Mucosa of descending colon (tissue), 3 donors: ENCODE measurements at regions not wholly inside any gene's neighbourhood (a gene's known extent, or its start where the extent isn't known, plus 50 kb on each side); places are given as distances from the start of the nearest gene placed in this dataset.

Source experiments
- ATAC-seq: fragments of 200-7000 bp; cut with Tn5 transposase; one replicate; pipeline ENCODE4 v1.9.1; 2020; ENCODE audit warnings: mild to moderate bottlenecking, moderate library complexity
- DNase-seq, 3 donors: peaks; one replicate each; pipeline ENCODE4 v3.0.0-alpha.2; 2020
- H3K36me3 ChIP-seq: fragments of 200-600 bp; one replicate; pipeline ENCODE4 v1.8.0; 2021; ENCODE audit warnings: low read depth, mild to moderate bottlenecking
- H3K4me1 ChIP-seq: fragments of 200-600 bp; one replicate; pipeline ENCODE4 v1.8.0; 2021; ENCODE audit warnings: low read depth, mild to moderate bottlenecking
- H3K4me3 ChIP-seq: fragments of 200-600 bp; one replicate; pipeline ENCODE4 v1.8.0; 2021; ENCODE audit warnings: mild to moderate bottlenecking
- H3K9me3 ChIP-seq: fragments of 200-600 bp; one replicate; pipeline ENCODE4 v1.8.0; 2021; ENCODE audit warnings: mild to moderate bottlenecking
- intact Hi-C, 2 donors: fragments of 100-400 bp; cut with DNase I in 1 of 2; cut with micrococcal nuclease in 1 of 2; formaldehyde crosslinking; loops; one replicate each; pipeline versions ENCODE4 v1.11.0 to v1.11.1; 2022; cut with DNase I, micrococcal nuclease
- TF ChIP-seq, protein P1 (sequence below): fragments of 200-600 bp; IDR thresholded peaks from one replicate; pipeline ENCODE4 v1.8.0; 2022; ENCODE audit warnings: antibody characterized with exemption, mild to moderate bottlenecking
- donor health status: DM: no; HTN: no; CAD: no; lungs with moderate emphysema.
- donor health status: DM: no; HTN: no; CAD: no.
- donor health status: DM: no; HTN: yes; CAD: no.

DNA sequence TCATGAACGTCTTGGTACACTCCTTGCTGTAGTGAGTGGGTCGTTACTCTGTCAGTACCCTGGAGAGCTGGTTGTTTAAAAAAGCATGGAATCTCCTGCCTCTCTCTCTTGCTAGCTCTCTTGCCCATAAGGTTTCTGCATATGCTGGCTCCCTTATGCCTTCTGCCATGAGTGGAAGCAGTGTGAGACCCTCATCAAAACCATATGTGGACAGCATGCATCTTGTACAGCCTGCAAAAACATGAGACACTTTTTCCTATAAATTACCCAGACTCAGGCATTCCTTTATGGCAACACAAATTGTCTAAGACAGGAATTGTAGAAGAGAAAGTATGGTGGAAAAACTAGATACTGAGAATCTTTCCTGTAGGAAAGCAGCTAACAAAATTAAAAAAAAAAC, 516.3 kb downstream of the SLITRK6 start:
- no peak for ATAC-seq
- intact Hi-C loops: no loop called here

DNA sequence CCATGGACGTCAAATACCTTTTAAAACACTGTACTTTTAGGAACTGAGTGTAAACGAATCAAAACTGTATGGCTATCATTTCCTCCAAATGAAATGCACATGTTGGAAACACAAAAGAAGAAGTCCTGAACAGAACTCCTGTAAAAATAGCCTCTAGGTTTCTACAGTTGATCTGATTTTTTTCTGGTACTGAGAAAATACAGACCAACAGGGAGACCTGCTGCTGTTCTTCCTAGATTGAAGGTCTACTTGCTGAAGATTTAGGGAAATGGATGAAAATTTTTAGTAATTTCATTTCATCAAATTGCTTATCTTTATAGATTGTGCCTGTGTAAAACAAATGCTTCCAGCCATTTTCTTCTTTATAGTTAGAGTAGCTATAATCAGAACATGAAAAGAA, 520.4 kb downstream of the SLITRK6 start:
- DNase-seq (no peak), ATAC-seq (no peak)
- H3K4me3 ChIP-seq: no peak overlapping the region
- no peaks in the 10 kb centered on the region for H3K9me3 ChIP-seq
- intact Hi-C loops: no loop called here
- TF ChIP-seq, protein P1, sequence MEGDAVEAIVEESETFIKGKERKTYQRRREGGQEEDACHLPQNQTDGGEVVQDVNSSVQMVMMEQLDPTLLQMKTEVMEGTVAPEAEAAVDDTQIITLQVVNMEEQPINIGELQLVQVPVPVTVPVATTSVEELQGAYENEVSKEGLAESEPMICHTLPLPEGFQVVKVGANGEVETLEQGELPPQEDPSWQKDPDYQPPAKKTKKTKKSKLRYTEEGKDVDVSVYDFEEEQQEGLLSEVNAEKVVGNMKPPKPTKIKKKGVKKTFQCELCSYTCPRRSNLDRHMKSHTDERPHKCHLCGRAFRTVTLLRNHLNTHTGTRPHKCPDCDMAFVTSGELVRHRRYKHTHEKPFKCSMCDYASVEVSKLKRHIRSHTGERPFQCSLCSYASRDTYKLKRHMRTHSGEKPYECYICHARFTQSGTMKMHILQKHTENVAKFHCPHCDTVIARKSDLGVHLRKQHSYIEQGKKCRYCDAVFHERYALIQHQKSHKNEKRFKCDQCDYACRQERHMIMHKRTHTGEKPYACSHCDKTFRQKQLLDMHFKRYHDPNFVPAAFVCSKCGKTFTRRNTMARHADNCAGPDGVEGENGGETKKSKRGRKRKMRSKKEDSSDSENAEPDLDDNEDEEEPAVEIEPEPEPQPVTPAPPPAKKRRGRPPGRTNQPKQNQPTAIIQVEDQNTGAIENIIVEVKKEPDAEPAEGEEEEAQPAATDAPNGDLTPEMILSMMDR: no peak
- no peaks in the 10 kb centered on the region for H3K36me3 ChIP-seq
- H3K4me1 ChIP-seq: no peaks in the 10 kb centered on the region

More for the DNA sequence above, 516.3 kb downstream of the SLITRK6 start:
- no peak for DNase-seq
- Histone ChIP-seq H3K4me1 (no peaks in the 10 kb centered on the region), H3K36me3 (no peaks in the 10 kb centered on the region), H3K9me3 (no peaks in the 10 kb centered on the region), H3K4me3 (no peak overlapping the region)
- TF ChIP-seq, protein P1: no peak

GRCh38 chr13:85277748-85278147, 521.5 kb downstream of the SLITRK6 start:
- ATAC-seq (no peak), DNase-seq (no peak)
- TF ChIP-seq, protein P1: no peak
- intact Hi-C loops: no loop called here
- Histone ChIP-seq H3K36me3 (no peaks in the 10 kb centered on the region), H3K9me3 (no peaks in the 10 kb centered on the region), H3K4me3 (no peak overlapping the region), H3K4me1 (no peaks in the 10 kb centered on the region)

DNA sequence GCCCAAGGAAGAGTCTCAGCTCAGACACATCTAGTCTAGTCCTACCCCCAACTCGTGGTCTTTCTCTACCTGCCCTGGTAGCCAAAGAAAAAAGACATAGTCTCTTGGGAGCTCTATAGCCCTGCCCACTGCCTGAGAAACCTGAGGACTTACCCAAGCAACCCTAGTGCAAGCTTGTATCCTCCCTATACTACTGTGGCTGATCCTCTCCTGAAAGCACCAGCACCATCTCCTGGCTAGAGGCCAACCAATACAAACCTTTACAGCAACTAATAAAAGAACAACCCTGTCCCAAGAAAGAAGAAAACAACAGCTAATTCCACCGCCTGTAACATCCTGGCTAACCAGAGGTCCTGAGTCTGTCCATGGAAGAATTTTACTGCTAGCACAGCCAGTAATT, 532.4 kb downstream of the SLITRK6 start:
- intact Hi-C loops: no loop called here
- ATAC-seq (no peak), DNase-seq (no peak)
- Histone ChIP-seq H3K36me3 (no peaks in the 10 kb centered on the region), H3K4me1 (no peaks in the 10 kb centered on the region), H3K4me3 (no peak overlapping the region), H3K9me3 (no peaks in the 10 kb centered on the region)
- TF ChIP-seq, protein P1: no peak

GRCh38 chr13:85266331-85266730, 532.9 kb downstream of the SLITRK6 start:
- H3K4me3 ChIP-seq: no peak overlapping the region
- DNase-seq (no peak), ATAC-seq (no peak)
- no peaks in the 10 kb centered on the region for H3K36me3 ChIP-seq
- no peaks in the 10 kb centered on the region for H3K9me3 ChIP-seq
- TF ChIP-seq, protein P1: no peak
- no peaks in the 10 kb centered on the region for H3K4me1 ChIP-seq
- intact Hi-C loops: no loop called here

GRCh38 chr13:85265296-85265695, 533.9 kb downstream of the SLITRK6 start:
- intact Hi-C loops: no loop called here
- TF ChIP-seq, protein P1: no peak
- Histone ChIP-seq H3K4me3 (no peak overlapping the region), H3K9me3 (no peaks in the 10 kb centered on the region), H3K4me1 (no peaks in the 10 kb centered on the region), H3K36me3 (no peaks in the 10 kb centered on the region)
- no peak for DNase-seq
- ATAC-seq: no peak
